Stimulated activated CD8-positive, alpha-beta memory T cell treated with anti-CD3 and anti-CD28 coated beads, Interleukin-7, amount 100 ng/mL, for 1 hour (primary cell): ENCODE measurements at regions not wholly inside any gene's neighbourhood (a gene's known extent, or its start where the extent isn't known, plus 50 kb on each side); places are given as distances from the start of the nearest gene placed in this dataset.
"Not testable (repeated sequence)": the region's sequence is repeated elsewhere in the genome, so short reads cannot be mapped to it uniquely, and the experiment has no call there.

Source experiments
- DNase-seq, 2 donors: peaks; one replicate each; pipeline ENCODE4 v3.0.0-alpha.2; 2020; ENCODE audit warnings: low read depth in 2 of 2

DNA sequence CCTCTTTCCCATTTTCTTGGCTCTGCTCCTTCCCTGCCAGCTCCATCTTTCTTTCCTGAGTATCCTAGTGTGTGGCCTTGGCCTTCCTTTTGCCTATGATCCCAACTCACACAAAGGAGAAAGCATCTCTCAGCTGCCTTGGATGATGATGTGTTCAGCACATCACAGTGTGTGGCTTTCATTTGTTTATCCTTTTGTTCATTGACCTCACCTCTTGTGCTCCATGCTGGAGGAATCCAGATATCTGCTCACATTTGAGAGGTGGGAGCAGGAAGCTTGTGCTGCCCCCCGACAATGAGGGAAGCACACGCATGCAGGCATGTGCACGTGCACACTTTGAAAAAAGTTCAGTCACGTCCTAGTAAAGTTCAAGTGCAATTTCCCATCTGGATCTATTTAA is 131.0 kb downstream of the SMIM20 start:
- no peak for DNase-seq

GRCh38 chr4:26047795-26048194 is 133.8 kb downstream of the SMIM20 start:
- no peak for DNase-seq

DNA sequence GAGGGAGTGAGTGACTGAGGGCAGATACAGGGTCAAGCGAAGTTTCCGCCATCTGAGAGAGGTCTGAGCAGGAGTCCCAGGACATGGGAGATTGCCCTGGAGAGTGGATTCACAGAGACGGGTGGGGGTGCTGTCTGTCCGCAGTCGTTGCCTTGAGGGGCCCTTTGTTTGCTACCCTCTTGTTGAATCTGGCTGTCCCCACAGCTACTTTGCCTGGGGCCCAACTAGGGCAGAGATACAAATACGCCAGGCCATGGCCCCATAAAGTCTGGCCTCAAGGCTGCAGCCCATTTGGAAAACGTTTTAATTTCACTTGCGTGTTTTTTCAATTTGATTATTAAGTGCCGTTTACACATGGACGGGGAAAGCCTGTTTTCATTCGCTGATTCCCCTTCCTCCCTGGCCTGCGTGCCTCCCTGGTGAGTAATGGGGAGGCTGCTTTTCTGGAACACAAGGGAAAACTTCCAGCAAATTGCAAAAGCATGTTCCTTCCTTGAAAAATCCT is 134.4 kb downstream of the SMIM20 start:
- DNase-seq = no peak

GRCh38 chr4:26048950-26049349 is 134.9 kb downstream of the SMIM20 start:
- DNase-seq = no peak

GRCh38 chr4:26049447-26049846 is 135.4 kb downstream of the SMIM20 start:
- no peak for DNase-seq

DNA sequence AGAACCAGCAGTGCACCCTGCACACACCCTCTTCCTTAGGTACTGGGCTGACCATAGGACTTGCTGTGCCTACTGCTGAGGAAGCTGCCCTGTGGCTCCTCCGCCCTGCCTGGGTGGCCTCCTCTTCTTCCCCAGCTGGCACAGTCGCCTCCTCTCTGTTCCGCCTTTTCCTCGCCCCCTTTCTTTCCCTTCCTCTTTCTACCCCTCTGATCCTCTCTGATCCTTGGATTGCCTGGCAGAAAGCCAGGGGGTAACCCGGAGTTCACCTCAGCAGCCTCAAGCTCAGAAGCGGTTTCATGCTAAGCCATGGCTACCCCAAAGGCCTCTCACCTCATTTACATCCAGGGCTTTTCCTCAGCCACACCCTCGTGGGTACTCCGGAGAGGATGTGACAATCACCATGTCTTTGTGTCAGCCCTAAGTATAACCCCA is 136.2 kb downstream of the SMIM20 start:
- DNase-seq = no peak

DNA sequence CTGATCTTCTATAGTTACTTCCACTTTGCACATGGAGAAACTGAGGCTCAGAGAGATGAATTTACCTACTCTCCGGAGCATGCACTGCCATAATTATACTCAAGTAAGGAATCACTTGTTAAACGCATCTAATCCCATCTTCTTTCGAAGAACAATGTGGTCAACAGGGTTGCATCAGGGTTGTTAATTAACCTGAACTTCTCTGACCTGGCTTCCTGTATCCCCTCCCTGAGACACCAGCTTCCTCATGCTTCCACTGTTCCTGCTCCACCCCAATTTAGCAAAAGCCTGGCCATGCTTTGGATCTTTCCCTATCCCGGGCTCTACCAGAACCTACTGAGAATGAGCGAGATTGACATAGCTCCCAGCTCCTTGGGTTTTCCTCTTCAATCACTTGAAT is 136.7 kb downstream of the SMIM20 start:
- DNase-seq = no peak

DNA sequence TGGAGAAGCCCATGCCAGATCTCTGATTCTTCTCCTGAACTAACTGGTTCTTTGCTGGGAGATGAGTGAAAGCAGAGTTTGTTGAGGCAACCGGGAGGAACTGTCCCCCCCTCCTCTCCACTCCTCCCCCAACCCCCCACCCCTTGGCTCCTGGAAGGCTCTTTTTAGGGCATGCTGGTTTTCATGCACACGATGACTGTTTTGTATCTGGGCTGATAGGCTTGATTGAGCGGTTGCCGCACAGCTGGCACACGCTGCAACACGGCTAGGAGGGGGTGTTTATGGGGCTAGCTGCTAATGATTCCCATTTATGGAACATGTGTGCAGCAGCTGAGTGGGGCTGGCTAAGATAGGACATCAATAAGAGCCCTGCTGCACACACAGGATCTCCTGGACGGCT is 137.2 kb downstream of the SMIM20 start:
- no peak for DNase-seq

DNA sequence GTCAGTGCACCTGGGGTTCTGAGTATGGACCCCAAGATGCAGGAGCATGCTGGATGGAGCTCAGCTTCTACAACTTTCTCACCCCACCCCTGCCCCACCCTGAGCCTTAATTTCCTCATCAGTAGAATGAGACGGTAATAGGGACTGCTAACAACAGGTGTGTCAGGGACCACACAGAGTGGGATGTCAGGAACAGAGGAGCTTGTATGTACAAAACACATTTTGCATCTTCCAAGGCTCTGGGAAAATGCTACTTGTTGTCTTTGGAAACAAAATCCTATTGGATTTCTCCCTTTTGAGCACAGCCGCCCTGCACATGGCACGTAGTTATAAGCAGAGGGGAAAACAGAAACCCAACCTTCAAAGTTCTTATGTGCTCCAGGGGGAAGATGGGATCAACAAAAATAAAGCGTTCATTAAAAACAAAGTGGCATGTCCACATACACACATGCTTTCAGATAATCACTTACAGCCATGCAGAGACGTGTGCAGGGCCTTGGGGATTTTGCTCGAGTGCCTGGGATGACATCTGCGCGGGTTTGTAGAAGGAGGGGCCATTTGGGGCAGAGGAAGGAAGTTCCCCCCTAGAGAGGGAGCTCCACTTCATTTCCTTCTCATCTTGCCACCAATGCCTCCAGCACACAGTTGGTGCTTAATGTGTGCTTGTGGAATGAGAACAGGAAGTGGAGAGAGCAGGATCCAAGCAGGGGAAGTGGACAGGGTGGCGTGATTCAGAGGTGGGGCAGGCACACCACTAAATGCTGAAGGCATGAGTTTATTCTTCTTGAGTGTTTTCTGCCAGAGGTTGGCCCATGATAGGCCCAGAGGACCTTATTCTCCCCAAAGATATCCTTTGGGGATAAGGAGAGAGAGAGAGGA is 138.9 kb downstream of the SMIM20 start:
- no peak for DNase-seq

DNA sequence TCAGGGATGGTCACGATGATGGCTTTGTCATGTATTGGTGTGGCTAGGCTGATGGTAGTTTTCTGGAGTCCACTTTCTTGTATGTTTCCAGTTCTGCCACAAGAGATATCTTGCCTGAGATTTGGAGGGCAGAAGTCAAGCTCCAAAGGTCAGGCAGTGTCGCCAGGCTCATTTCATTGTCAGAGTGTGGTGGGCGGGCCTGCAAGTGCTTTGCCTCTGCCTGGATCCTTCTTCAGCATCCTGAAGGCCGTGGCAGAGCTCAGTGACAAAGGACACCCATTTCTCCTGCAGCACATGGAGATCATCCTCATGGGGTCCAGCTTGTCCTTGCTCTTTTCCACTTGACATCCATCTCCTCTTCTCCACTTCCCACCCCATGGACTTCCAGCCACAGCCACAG is 139.7 kb downstream of the SMIM20 start:
- DNase-seq = no peak

- DNase-seq = no peak
Observed at GRCh38 chr4:26055855-26056254, 141.8 kb downstream of the SMIM20 start.

GRCh38 chr4:26056406-26056805 is 142.4 kb downstream of the SMIM20 start:
- no peak for DNase-seq

DNA sequence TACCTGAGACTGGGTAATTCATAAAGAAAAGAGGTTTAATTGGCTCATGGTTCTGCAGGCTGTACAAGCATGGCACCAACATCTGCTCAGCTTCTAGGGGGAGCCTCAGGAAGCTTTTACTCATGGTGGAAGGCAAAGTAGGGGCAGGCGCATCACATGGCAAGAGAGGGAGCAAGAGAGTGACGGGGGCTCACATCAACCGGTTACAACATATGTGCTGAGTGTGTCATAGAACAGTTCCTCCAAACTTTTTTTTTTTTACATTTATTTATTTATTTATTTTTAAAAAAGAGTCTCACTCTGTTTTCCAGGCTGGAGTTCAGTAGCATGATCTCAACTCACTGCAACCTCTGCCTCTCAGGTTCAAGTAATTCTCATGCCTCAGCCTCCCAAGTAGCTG is 143.8 kb downstream of the SMIM20 start:
- not testable (repeated sequence) for DNase-seq

DNA sequence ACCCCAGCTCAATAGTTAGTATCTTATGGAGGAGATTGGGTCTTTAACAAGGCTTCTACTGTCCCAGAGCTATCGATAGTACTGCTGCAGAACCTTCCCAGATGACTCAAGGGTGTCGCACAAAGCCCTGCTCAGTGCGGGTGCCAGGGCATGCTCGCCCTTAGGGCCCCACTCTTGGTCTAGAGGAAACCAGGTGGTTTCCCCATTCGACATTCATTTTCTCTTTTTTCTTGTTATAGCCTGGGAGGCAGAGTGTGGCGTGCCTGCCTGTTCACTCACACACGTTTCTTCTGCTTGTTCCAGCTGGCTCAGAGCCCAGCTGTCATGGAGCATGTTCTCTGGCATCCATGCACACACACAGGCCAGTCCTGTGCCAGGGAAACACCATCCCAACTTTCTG is 144.5 kb downstream of the SMIM20 start:
- DNase-seq = no peak

DNA sequence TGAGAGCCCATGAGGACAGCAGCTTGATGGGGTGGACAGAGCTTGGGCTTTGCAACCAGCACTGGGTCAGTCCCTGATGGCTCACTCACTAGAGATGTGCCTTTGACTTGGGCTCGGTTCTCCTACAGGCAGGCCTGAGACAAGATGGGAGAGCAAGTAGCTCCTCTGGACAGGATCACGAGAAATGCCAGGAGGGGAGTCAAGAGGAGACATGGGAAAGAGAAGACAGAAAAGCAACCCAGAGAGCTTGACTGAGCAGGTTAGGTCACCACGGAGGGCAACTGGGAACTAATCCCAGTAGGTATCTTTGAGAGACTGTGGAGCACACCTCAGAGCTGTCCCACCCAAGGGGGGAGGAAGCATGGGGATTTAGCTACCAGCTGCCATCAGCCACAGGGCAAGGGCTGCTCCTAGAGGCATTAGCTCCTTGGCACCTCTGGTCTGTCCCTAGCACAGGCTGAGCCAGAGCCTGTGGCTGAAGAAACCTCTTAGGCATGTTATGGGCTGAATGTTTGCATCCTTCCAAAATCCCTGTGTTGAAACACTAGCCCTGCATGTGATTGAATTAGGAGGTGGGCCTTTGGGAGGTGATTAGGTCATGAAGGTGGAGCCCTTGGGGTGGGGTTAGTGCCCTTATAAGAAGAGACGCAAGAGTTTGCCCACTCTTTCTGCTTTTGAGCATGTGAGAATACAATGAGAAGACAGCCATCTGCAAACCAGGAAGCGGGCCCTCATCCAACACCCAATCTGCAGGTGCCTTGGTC is 145.6 kb downstream of the SMIM20 start:
- DNase-seq = no peak

GRCh38 chr4:26060286-26060685 is 146.3 kb downstream of the SMIM20 start:
- no peak for DNase-seq

DNA sequence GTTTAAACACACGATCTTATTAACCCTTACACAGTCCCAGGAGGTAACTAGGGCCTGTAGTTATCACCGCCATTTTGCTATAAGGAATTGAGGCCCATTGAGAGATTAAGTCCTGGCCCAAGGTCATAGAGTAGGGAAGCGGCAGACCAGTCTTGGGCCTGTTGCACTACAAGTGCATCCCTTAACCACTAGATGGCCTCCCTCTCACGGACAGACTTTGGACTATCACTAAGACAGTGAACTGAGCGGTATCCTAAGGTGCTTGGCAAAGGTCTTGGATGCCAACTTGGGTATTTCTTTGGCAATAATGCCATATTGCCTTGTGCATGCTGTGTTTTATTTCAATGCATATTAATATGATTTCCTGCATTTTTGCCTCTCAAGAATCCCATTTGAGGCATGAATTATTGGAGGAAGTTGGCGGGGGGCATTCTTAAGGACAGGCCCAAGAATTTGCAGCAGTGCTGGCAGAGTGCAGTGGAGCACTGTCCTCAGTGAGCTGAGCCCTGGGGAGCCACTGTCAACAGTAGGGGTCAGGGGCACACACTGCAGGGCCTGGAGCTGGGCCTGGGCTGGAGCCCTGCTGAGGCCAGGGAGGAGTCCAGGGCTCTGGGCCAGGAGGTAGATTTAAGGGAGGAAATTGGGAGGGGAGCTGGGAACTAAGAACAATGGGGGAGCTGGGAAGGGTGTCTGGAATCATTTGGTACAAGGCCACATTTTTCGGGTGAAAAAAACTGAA is 147.4 kb downstream of the SMIM20 start:
- no peak for DNase-seq

- no peak for DNase-seq
Observed at GRCh38 chr4:26062215-26062614, 148.2 kb downstream of the SMIM20 start.

DNA sequence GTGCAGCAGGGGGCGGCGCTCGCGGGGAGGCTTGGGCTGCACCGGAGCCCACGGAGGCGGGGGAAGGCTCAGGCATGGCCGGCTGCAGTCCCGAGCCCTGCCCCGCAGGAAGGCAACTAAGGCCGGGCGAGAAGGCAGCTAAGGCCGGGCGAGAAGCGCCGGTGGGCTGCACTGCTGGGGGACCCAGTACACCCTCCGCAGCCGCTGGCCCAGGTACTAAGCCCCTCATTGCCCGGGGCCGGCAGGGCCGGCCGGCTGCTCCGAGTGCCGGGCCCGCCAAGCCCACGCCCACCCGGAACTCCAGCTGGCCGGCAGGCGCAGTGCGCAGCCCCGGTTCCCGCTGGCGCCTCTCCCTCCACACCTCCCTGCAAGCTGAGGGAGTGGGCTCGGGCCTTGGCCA is 150.0 kb downstream of the SMIM20 start:
- not testable (repeated sequence) for DNase-seq

GRCh38 chr4:26065833-26066232 is 151.8 kb downstream of the SMIM20 start:
- DNase-seq = no peak

DNA sequence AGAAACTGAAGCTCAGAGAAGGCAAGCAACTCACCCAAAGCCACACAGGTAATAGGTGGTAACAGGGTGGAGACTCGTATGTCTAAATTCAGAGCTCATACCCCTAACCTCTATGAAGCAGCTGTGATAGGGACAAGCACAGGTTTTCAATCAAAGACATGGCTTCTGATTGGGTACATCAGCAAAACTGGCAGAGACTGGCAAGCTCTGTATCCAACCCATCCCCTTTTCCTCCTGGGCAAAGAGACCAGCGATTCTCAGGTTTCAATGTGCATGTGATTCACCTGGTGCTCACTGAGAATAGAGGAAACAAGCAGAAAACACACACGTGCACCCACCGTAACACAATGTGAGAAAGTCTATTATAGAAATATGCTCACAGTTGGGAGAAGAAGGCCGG is 153.0 kb downstream of the SMIM20 start:
- DNase-seq = no peak

DNA sequence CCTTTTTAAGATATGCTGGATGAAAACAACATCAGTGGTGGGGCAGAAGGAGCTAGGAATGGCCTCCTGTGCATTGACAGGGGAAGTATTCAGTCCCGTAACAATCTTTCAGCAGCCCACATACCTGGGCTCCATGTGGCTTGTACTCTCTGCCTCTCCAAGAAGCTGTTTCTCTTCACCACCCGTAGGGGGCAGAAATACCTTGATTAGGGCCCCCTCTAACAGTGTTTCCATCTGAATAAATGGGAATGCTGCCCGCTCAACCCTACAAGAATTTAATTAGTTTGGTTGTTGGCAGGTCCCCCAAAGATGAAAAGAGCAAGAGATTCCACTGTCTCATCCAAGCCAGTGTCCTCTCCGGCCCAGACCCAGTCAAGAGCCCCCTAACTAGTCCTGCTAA is 155.2 kb downstream of the SMIM20 start:
- DNase-seq = no peak
